ENCODE measurements at regions not wholly inside any gene's neighbourhood (a gene's known extent, or its start where the extent isn't known, plus 50 kb on each side); places are given as distances from the start of the nearest gene placed in this dataset.

DNA sequence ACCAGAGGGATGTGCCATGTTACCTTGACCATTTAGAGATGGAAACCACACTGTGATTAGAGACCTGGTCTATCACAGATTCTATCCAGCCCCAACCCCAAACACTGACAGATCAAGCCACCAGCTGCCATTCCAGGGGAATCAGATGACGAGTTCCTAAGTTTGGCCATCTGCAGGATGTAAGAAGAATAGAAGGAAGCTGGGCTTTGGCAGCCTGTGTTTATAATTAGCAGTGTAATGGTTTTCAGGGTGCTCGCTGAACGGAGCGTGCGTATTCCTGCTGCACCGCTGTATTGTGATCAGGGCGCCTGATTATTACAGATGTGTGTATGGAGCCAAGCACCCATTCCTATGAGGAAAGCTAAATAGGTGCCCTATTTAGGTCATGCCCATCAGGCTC lies 138.1 kb downstream of the LRRC30 start:
- Histone ChIP-seq H3K9ac (ENCODE audit: insufficient read depth, low read depth, low read length) (no peak overlapping the region), H3K27ac (ENCODE audit: extremely low read length, insufficient read depth, low read length) (no peak overlapping the region), H3K79me2 (ENCODE audit: insufficient read depth, low read length) (no peaks in the 10 kb centered on the region), H3K4me3 (replicated peaks in 1 of 3; ENCODE audit: insufficient read depth in 1 of 3, low read depth in 2 of 3, low read length in 3 of 3) (no peak overlapping the region), H3K27me3 (ENCODE audit: control insufficient read depth in 1 of 2, insufficient read depth in 2 of 2, low read length in 2 of 2) (no peaks in the 10 kb centered on the region; a peak in 2 of 5 replicates), H3K4me2 (ENCODE audit: low read depth, low read length) (no peak overlapping the region), H3K4me1 (ENCODE audit: insufficient read depth, low read length) (no peaks in the 10 kb centered on the region), H3K36me3 (replicated peaks in 1 of 2; ENCODE audit: control insufficient read depth in 1 of 2, insufficient read depth in 2 of 2, low read length in 2 of 2) (no peaks in the 10 kb centered on the region), H4K20me1 (ENCODE audit: insufficient read depth, low read length) (no peaks in the 10 kb centered on the region), H2AFZ (ENCODE audit: low read length) (no peak overlapping the region), H3K9me3 (ENCODE audit: low read length) (no peaks in the 10 kb centered on the region)
- ChIA-PET CTCF (ENCODE audit: low intra/inter-chr PET ratio, low total read pairs) (no interaction called here), POLR2A (interaction anchor here (0.6 kb wide), 1 partner anchor 17 kb away, joined by 3 read pairs; no protein-coding TSS in a partner anchor)
- TF ChIP-seq GZF1 (CRISPR knock-in tag; IDR thresholded peaks at IDR 0.05) (no peak), KLF13 (CRISPR knock-in tag; IDR thresholded peaks at IDR 0.05) (no peak), ETV6 (CRISPR knock-in tag; conservative IDR thresholded peaks at IDR 0.05) (no peak), SALL1 (CRISPR knock-in tag; IDR thresholded peaks at IDR 0.05) (no peak), MIER3 (CRISPR knock-in tag; IDR thresholded peaks at IDR 0.05; ENCODE audit: borderline replicate concordance) (no peak), SIX4 (CRISPR knock-in tag; IDR thresholded peaks at IDR 0.05) (no peak), ZSCAN29 (CRISPR knock-in tag; conservative IDR thresholded peaks at IDR 0.05) (no peak)
- TF ChIP-seq, protein P1, sequence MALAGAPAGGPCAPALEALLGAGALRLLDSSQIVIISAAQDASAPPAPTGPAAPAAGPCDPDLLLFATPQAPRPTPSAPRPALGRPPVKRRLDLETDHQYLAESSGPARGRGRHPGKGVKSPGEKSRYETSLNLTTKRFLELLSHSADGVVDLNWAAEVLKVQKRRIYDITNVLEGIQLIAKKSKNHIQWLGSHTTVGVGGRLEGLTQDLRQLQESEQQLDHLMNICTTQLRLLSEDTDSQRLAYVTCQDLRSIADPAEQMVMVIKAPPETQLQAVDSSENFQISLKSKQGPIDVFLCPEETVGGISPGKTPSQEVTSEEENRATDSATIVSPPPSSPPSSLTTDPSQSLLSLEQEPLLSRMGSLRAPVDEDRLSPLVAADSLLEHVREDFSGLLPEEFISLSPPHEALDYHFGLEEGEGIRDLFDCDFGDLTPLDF (CRISPR knock-in tag; IDR thresholded peaks at IDR 0.05), result no peak
- TF ChIP-seq, protein P2, sequence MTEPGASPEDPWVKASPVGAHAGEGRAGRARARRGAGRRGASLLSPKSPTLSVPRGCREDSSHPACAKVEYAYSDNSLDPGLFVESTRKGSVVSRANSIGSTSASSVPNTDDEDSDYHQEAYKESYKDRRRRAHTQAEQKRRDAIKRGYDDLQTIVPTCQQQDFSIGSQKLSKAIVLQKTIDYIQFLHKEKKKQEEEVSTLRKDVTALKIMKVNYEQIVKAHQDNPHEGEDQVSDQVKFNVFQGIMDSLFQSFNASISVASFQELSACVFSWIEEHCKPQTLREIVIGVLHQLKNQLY (CRISPR knock-in tag; IDR thresholded peaks at IDR 0.05), result no peak
- in situ Hi-C loops (cut with HindIII; ENCODE audit: extremely low pct_ligation_motif_present, low pct_unique_long_range_greater_than_20kb) (no loop called here), intact Hi-C loops (cut with micrococcal nuclease; ENCODE audit: unreplicated experiment) (loop anchor here (5.0 kb wide), 1 partner anchor 198 kb away; the partner anchor contains the start of gene PTPRM)
- FAIRE-seq (no peak), ATAC-seq (no peak), DNase-seq (ENCODE audit: low spot score) (no peak)
- WGBS (ENCODE audit: low lambda C conversion rate), result 75% methylated on average over 7 of the region's 7 CpGs
- no TSS peak for BruUV-seq (replicated peaks)
